ENCODE measurements at regions not wholly inside any gene's neighbourhood (a gene's known extent, or its start where the extent isn't known, plus 50 kb on each side); places are given as distances from the start of the nearest gene placed in this dataset.
"Not testable (repeated sequence)": the region's sequence is repeated elsewhere in the genome, so short reads cannot be mapped to it uniquely, and the experiment has no call there.

DNA sequence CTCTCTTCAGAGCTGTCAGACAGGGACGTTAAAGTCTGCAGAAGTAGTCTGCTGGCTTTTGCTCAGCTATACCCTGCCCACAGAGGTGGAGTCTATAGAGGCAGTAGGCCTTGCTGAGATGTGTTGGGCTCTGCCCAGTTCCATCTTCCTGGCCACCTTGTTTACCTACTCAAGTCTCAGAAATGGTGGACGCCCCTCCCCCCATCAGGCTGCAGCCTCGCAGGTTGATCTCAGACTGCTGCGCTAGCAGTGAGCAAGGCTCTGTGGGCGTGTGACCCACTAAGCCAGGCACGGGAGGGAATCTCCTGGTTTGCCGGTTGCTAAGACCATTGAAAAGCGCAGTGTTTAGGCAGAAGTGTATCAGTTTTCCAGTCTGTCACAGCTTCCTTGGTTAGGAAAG lies 305.0 kb downstream of the BCKDHB start:
- no peak for DNase-seq
- H3K36me3 ChIP-seq (ENCODE audit: control insufficient read depth in 4 of 4, insufficient read depth in 4 of 4, low read length in 4 of 4) = no peaks in the 10 kb centered on the region
- ATAC-seq (ENCODE audit: insufficient read depth, low FRiP score) = no peak
- H3K4me3 ChIP-seq = no peak overlapping the region
- no peak overlapping the region for H3K27ac ChIP-seq (ENCODE audit: low read depth in 1 of 2, low read length in 1 of 2)
- no peaks in the 10 kb centered on the region for H3K4me1 ChIP-seq (ENCODE audit: control insufficient read depth in 5 of 5, insufficient read depth in 5 of 5, low read length in 5 of 5)
- H3K9ac ChIP-seq (ENCODE audit: insufficient read depth in 1 of 2, low read length in 2 of 2) = no peak overlapping the region
- 95% methylated on average over 8 of the region's 8 CpGs for WGBS, 2 donors
- peaks cover 0 to 2% (median 0%) of the 10 kb centered on the region in 4 donors for H3K9me3 ChIP-seq (ENCODE audit: control insufficient read depth in 4 of 4, insufficient read depth in 3 of 4, low read length in 3 of 4)
- H3K27me3 ChIP-seq (ENCODE audit: control insufficient read depth in 3 of 3, insufficient read depth in 3 of 3, low read length in 2 of 3) = no peaks in the 10 kb centered on the region
- TF ChIP-seq, protein P1, sequence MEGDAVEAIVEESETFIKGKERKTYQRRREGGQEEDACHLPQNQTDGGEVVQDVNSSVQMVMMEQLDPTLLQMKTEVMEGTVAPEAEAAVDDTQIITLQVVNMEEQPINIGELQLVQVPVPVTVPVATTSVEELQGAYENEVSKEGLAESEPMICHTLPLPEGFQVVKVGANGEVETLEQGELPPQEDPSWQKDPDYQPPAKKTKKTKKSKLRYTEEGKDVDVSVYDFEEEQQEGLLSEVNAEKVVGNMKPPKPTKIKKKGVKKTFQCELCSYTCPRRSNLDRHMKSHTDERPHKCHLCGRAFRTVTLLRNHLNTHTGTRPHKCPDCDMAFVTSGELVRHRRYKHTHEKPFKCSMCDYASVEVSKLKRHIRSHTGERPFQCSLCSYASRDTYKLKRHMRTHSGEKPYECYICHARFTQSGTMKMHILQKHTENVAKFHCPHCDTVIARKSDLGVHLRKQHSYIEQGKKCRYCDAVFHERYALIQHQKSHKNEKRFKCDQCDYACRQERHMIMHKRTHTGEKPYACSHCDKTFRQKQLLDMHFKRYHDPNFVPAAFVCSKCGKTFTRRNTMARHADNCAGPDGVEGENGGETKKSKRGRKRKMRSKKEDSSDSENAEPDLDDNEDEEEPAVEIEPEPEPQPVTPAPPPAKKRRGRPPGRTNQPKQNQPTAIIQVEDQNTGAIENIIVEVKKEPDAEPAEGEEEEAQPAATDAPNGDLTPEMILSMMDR (IDR thresholded peaks at IDR 0.05; ENCODE audit: control extremely low read depth, extremely low read depth) = no peak

DNA sequence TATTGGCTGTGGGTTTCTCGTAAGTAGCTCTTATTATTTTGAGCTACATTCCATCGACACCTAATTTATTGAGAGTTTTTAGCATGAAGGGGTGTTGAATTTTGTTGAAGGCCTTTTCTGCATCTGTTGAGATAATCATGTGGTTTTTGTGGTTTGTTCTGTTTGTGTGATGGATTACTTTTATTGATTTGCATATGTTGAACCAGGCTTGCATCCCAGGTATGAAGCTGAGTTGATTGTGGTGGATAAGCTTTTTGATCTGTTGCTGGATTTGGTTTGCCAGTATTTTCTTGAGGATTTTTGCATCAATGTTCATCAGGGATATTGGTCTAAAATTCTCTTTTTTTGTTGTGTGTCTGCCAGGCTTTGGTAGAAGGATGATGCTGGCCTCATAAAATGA lies 301.5 kb downstream of the BCKDHB start:
- H3K36me3 ChIP-seq (ENCODE audit: control insufficient read depth in 4 of 4, insufficient read depth in 4 of 4, low read length in 4 of 4); H3K4me3 ChIP-seq; ATAC-seq (ENCODE audit: insufficient read depth, low FRiP score); DNase-seq; H3K27ac ChIP-seq (ENCODE audit: low read depth in 1 of 2, low read length in 1 of 2); H3K27me3 ChIP-seq (ENCODE audit: control insufficient read depth in 3 of 3, insufficient read depth in 3 of 3, low read length in 2 of 3); H3K9me3 ChIP-seq (ENCODE audit: control insufficient read depth in 4 of 4, insufficient read depth in 3 of 4, low read length in 3 of 4); H3K9ac ChIP-seq (ENCODE audit: insufficient read depth in 1 of 2, low read length in 2 of 2); H3K4me1 ChIP-seq (ENCODE audit: control insufficient read depth in 5 of 5, insufficient read depth in 5 of 5, low read length in 5 of 5): not testable (repeated sequence)
- 97 to 99% methylated on average over 2 of the region's 2 CpGs for WGBS, 2 donors

- no peaks in the 10 kb centered on the region for H3K36me3 ChIP-seq (ENCODE audit: control insufficient read depth in 4 of 4, insufficient read depth in 4 of 4, low read length in 4 of 4)
- TF ChIP-seq, protein P1 (IDR thresholded peaks at IDR 0.05; ENCODE audit: control extremely low read depth, extremely low read depth) = no peak
- H3K4me3 ChIP-seq = no peak overlapping the region
- no peaks in the 10 kb centered on the region for H3K4me1 ChIP-seq (ENCODE audit: control insufficient read depth in 5 of 5, insufficient read depth in 5 of 5, low read length in 5 of 5)
- 97% methylated on average over 1 of the region's 1 CpG for WGBS, 2 donors
- no peaks in the 10 kb centered on the region for H3K27me3 ChIP-seq (ENCODE audit: control insufficient read depth in 3 of 3, insufficient read depth in 3 of 3, low read length in 2 of 3)
- no peak for DNase-seq
- H3K9ac ChIP-seq (ENCODE audit: insufficient read depth in 1 of 2, low read length in 2 of 2) = no peak overlapping the region
- no peak for ATAC-seq (ENCODE audit: insufficient read depth, low FRiP score)
- no peak overlapping the region for H3K27ac ChIP-seq (ENCODE audit: low read depth in 1 of 2, low read length in 1 of 2)
- H3K9me3 ChIP-seq (ENCODE audit: control insufficient read depth in 4 of 4, insufficient read depth in 3 of 4, low read length in 3 of 4) = no peaks in the 10 kb centered on the region
Measured at GRCh38 chr6:80404889-80405288, 298.4 kb downstream of the BCKDHB start.

GRCh38 chr6:80403365-80403764 lies 296.9 kb downstream of the BCKDHB start:
- H3K27me3 ChIP-seq (ENCODE audit: control insufficient read depth in 3 of 3, insufficient read depth in 3 of 3, low read length in 2 of 3) = no peaks in the 10 kb centered on the region
- H3K36me3 ChIP-seq (ENCODE audit: control insufficient read depth in 4 of 4, insufficient read depth in 4 of 4, low read length in 4 of 4) = no peaks in the 10 kb centered on the region
- DNase-seq (no peak), ATAC-seq (ENCODE audit: insufficient read depth, low FRiP score) (no peak)
- no peak overlapping the region for H3K4me3 ChIP-seq
- H3K9ac ChIP-seq (ENCODE audit: insufficient read depth in 1 of 2, low read length in 2 of 2) = no peak overlapping the region
- no peaks in the 10 kb centered on the region for H3K4me1 ChIP-seq (ENCODE audit: control insufficient read depth in 5 of 5, insufficient read depth in 5 of 5, low read length in 5 of 5)
- no peak overlapping the region for H3K27ac ChIP-seq (ENCODE audit: low read depth in 1 of 2, low read length in 1 of 2)
- TF ChIP-seq, protein P1 (IDR thresholded peaks at IDR 0.05; ENCODE audit: control extremely low read depth, extremely low read depth) = no peak
- no peaks in the 10 kb centered on the region for H3K9me3 ChIP-seq (ENCODE audit: control insufficient read depth in 4 of 4, insufficient read depth in 3 of 4, low read length in 3 of 4)
- 88 to 94% methylated on average over 1 of the region's 1 CpG for WGBS, 2 donors

All from lung (tissue), 11 donors.